Stomach (tissue), 8 donors: ENCODE measurements at regions not wholly inside any gene's neighbourhood (a gene's known extent, or its start where the extent isn't known, plus 50 kb on each side); places are given as distances from the start of the nearest gene placed in this dataset.
"Not testable (repeated sequence)": the region's sequence is repeated elsewhere in the genome, so short reads cannot be mapped to it uniquely, and the experiment has no call there.

Experiments
- DNase-seq, 2 donors: peaks; one replicate each; pipeline versions ENCODE4 v3.0.0 to v3.0.0-alpha.2; 2013 to 2019
- H3K27ac ChIP-seq, 5 donors: fragments of 200-600 bp in 4 of 5; sonication (generic) in 4 of 5; one replicate each; pipeline ENCODE4 v1.5.1; 2013 to 2019; ENCODE audit warnings: mild to moderate bottlenecking in 1 of 5, moderate library complexity in 1 of 5
- H3K27me3 ChIP-seq, 3 donors: fragments of 200-600 bp; sonication (generic); one replicate each; pipeline ENCODE4 v1.5.1; 2017 to 2019; ENCODE audit warnings: mixed run types in 1 of 3
- H3K36me3 ChIP-seq, 4 donors: fragments of 200-600 bp; sonication (generic); 1 replicate in 3 of 4; 2 replicates in 1 of 4; pipeline ENCODE4 v1.5.1; 2016 to 2019
- H3K4me1 ChIP-seq, 4 donors: fragments of 200-600 bp; sonication (generic); one replicate each; pipeline ENCODE4 v1.5.1; 2016 to 2019
- H3K4me3 ChIP-seq, 4 donors: fragments of 200-600 bp; sonication (generic) in 3 of 4; one replicate each; pipeline ENCODE4 v1.5.1; 2016 to 2019; ENCODE audit warnings: mild to moderate bottlenecking in 1 of 4
- H3K9me3 ChIP-seq, 4 donors: fragments of 200-600 bp; sonication (generic); one replicate each; pipeline ENCODE4 v1.5.1; 2016 to 2019
- CTCF ChIP-seq, 7 experiments: fragments of 450-650 bp in 4 of 7; fragments of 200-600 bp in 3 of 7; sonication (generic) in 3 of 7; IDR thresholded peaks; one replicate each; pipeline ENCODE4 v1.5.1; 2016 to 2019; ENCODE audit warnings: antibody characterized with exemption in 7 of 7, control low read depth in 2 of 7, mild to moderate bottlenecking in 1 of 7
- EP300 ChIP-seq: sonication (generic); formaldehyde crosslinking; IDR thresholded peaks from one replicate; pipeline ENCODE4 v1.6.1; 2017; ENCODE audit warnings: antibody characterized with exemption
- POLR2A ChIP-seq, 4 donors: fragments of 450-650 bp; IDR thresholded peaks; one replicate each; pipeline ENCODE4 v1.6.1; 2016; ENCODE audit warnings: antibody characterized with exemption in 4 of 4, control low read depth in 2 of 4, mild to moderate bottlenecking in 1 of 4, moderate library complexity in 1 of 4
- POLR2AphosphoS5 ChIP-seq, 3 donors: sonication (generic); formaldehyde crosslinking; IDR thresholded peaks; one replicate each; pipeline ENCODE4 v1.6.1; 2016; ENCODE audit warnings: antibody characterized with exemption in 3 of 3
- WGBS, 5 donors: extraction: QIAGEN DNeasy Blood & Tissue Kit in 3 of 5; methylation state at CpG; one replicate each; pipeline versions ENCODE4 v1.1.5 to v1.1.7; 2013 to 2018; 5-methylcytosine and 5-hydroxymethylcytosine counted together
- intact Hi-C: fragments of 100-400 bp; cut with DNase I; formaldehyde crosslinking; loops from one replicate; pipeline ENCODE4 v1.15.1; 2023; ENCODE audit warnings: low total_unique reads
- donor health status: healthy with polysubstance abuse.
- donor health status: Bipolar disorder and iron deficiency.
- donor health status: healthy.

DNA sequence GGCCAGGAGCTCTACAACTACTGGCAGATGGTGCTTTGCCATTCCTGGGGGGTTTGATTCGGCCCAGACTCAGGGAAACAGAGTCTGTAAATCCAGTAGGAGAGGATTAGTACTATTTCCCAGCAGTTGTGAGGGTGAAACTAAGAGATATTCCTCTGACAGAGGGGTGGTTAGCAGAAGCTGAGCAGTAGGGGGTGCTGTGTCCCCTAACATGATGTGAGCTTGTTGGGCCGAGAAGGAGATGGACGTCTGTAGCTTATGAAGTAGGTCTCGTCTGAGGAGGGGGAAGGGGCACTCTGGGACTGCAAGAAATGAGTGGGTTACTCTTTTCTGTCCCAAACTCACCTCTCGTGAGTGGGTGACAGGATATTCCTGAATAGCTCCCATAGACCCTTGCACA, 179.2 kb upstream of the MBL2 start:
- intact Hi-C loops, result no loop called here
- no peak overlapping the region for H3K27ac ChIP-seq
- peaks cover 0 to 8% (median 3%) of the 10 kb centered on the region in 4 donors for H3K4me1 ChIP-seq
- TF ChIP-seq POLR2A (IDR thresholded peaks at IDR 0.05), result no peak
- peak in 5 of 7 experiments; percentile 19 to 44 (median 38) for TF ChIP-seq CTCF (IDR thresholded peaks at IDR 0.05)
- TF ChIP-seq POLR2AphosphoS5 (IDR thresholded peaks at IDR 0.05), result no peak
- TF ChIP-seq EP300, result no peak
- H3K36me3 ChIP-seq, result no peaks in the 10 kb centered on the region
- H3K9me3 ChIP-seq, result no peaks in the 10 kb centered on the region
- WGBS, 5 donors, result 22 to 30% (median 26%) methylated on average over 5 of the region's 5 CpGs
- H3K4me3 ChIP-seq, result no peak overlapping the region
- no peaks in the 10 kb centered on the region for H3K27me3 ChIP-seq
- DNase-seq, result peak; percentile 62 to 87

- DNase-seq, result no peak
- intact Hi-C loops, result no loop called here
- Histone ChIP-seq H3K9me3 (no peaks in the 10 kb centered on the region), H3K4me1 (peaks cover 0 to 15% (median 5%) of the 10 kb centered on the region in 4 donors), H3K27me3 (no peaks in the 10 kb centered on the region), H3K27ac (no peak overlapping the region), H3K4me3 (no peak overlapping the region), H3K36me3 (no peaks in the 10 kb centered on the region)
- TF ChIP-seq EP300, result no peak
- TF ChIP-seq CTCF (IDR thresholded peaks at IDR 0.05), result no peak
- TF ChIP-seq POLR2AphosphoS5 (IDR thresholded peaks at IDR 0.05), result no peak
- no peak for TF ChIP-seq POLR2A (IDR thresholded peaks at IDR 0.05)
- 87 to 96% (median 94%) methylated on average over 5 of the region's 5 CpGs for WGBS, 5 donors
Observed at GRCh38 chr10:52950578-52950977, 178.0 kb upstream of the MBL2 start.

DNA sequence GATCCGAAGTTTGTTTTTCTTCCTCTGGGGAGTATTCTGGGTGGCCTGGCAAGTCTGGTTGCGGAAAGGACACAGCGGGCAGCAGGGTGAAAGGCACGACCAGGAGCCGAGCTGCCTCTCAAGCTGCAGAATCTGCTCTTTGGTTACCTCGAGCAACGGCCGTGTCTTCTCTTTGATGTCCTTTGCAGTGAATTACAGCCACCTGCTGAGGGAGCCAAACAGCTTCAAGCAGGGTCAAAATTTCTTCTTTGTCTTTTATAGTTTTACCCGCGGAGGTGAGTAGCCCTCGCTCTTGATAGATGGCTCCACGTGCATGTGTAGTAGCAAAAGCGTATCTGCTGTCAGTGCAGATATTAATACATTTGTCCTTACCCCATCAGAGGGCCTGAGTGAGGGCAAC, 177.3 kb upstream of the MBL2 start:
- Histone ChIP-seq H3K4me1 (peaks cover 0 to 17% (median 8%) of the 10 kb centered on the region in 4 donors), H3K27me3 (no peaks in the 10 kb centered on the region), H3K9me3 (no peaks in the 10 kb centered on the region), H3K4me3 (no peak overlapping the region), H3K36me3 (no peaks in the 10 kb centered on the region), H3K27ac (no peak overlapping the region)
- no peak for DNase-seq
- no peak for TF ChIP-seq EP300
- TF ChIP-seq CTCF (IDR thresholded peaks at IDR 0.05), result peak in 1 of 7 experiments; percentile 15
- intact Hi-C loops, result no loop called here
- WGBS, 5 donors, result 49 to 63% (median 57%) methylated on average over 13 of the region's 13 CpGs

GRCh38 chr10:52946486-52946885, 173.9 kb upstream of the MBL2 start:
- Histone ChIP-seq H3K4me3 (no peak overlapping the region), H3K27ac (no peak overlapping the region), H3K9me3 (no peaks in the 10 kb centered on the region), H3K27me3 (no peaks in the 10 kb centered on the region), H3K36me3 (no peaks in the 10 kb centered on the region), H3K4me1 (peaks cover 0 to 11% (median 5%) of the 10 kb centered on the region in 4 donors)
- no peak for DNase-seq
- TF ChIP-seq POLR2AphosphoS5 (IDR thresholded peaks at IDR 0.05), result no peak
- TF ChIP-seq CTCF (IDR thresholded peaks at IDR 0.05), result no peak
- no peak for TF ChIP-seq EP300
- no peak for TF ChIP-seq POLR2A (IDR thresholded peaks at IDR 0.05)
- intact Hi-C loops, result no loop called here
- WGBS, 5 donors, result 51 to 85% (median 74%) methylated on average over 5 of the region's 5 CpGs

DNA sequence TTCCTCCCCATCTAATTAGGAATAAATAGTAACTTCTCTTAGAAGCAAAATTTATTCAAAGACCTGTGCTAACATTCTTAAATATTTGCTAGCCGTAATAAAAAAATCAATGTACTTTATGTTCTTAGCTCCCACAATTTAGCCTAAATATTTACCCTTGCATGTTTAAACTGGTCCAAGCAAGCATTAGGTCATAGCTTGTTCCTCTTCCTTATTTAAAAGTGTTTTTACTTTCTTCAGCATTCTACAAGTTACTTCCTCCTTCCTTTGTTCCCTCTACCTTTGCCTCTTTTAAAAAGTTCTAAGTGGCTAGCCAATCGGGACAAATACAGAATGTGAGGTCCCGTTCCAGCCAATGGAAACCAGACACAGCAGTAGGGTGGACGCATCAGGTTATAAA, 172.9 kb upstream of the MBL2 start:
- DNase-seq, intact Hi-C loops: not testable (repeated sequence)
- WGBS, 5 donors, result 38 to 54% (median 46%) methylated on average over 4 of the region's 4 CpGs

More for the DNA sequence above, 172.9 kb upstream of the MBL2 start:
- H3K4me1 ChIP-seq, result peaks cover 0 to 11% (median 5%) of the 10 kb centered on the region in 4 donors
- H3K27ac ChIP-seq, H3K36me3 ChIP-seq, H3K4me3 ChIP-seq, H3K9me3 ChIP-seq, H3K27me3 ChIP-seq: not testable (repeated sequence)
